Endothelial cell of umbilical vein (primary cell): ENCODE measurements at regions not wholly inside any gene's neighbourhood (a gene's known extent, or its start where the extent isn't known, plus 50 kb on each side); places are given as distances from the start of the nearest gene placed in this dataset.

Experiments used
- BruUV-seq: library from RNA; stranded (reverse); fragments of 400-500 nt; replicated peaks from 2 replicates; lab custom pipeline; 2021; lab: Mats Ljungman, UMichigan
- CTCF ChIA-PET: fragments of 300-600, 350-600 bp; sonication (Branson Sonifier 250); formaldehyde crosslinking; loops from one replicate; lab custom pipeline; 2021; ENCODE audit warnings: antibody characterized with exemption, inconsistent platforms; lab: Charles Lee
- POLR2A ChIA-PET: fragments of 300-600, 350-600 bp; sonication (Branson Sonifier 250); formaldehyde crosslinking; loops from one replicate; lab custom pipeline; 2021; ENCODE audit warnings: antibody characterized with exemption, inconsistent platforms; lab: Charles Lee
- DNase-seq: peaks from one replicate; pipeline ENCODE4 v3.0.0-alpha.2; 2011; ENCODE audit warnings: low read depth, low spot score
- FAIRE-seq: peaks from 2 replicates; lab custom pipeline; 2011; peaks lifted over from hg19 to GRCh38; lab: Jason Lieb, UNC
- H2AFZ ChIP-seq: 2 replicates; pipeline ENCODE4 v1.6.0; 2012; ENCODE audit warnings: low read depth, low read length, control low read depth, inconsistent platforms
- H3K27ac ChIP-seq: 2 replicates; pipeline ENCODE4 v1.5.1; 2011; ENCODE audit warnings: low read depth, mild to moderate bottlenecking, control low read depth, low read length, moderate library complexity; ENCODE audit not compliant: insufficient read depth
- H3K27me3 ChIP-seq, 2 experiments: 2 replicates each; pipeline versions ENCODE4 v1.6.0 to v1.6.1; 2011; ENCODE audit warnings: low read length in 2 of 2, mixed read lengths in 1 of 2; ENCODE audit not compliant: control insufficient read depth in 2 of 2, insufficient read depth in 2 of 2
- H3K36me3 ChIP-seq, 2 experiments: 2 replicates in 1 of 2; 3 replicates in 1 of 2; pipeline ENCODE4 v1.5.1; 2011; ENCODE audit warnings: low read length in 2 of 2, mild to moderate bottlenecking in 1 of 2, moderate library complexity in 1 of 2; ENCODE audit not compliant: control insufficient read depth in 2 of 2, insufficient read depth in 2 of 2; ENCODE audit errors: extremely low read depth in 1 of 2
- H3K4me1 ChIP-seq: 3 replicates; pipeline ENCODE4 v1.5.1; 2011; ENCODE audit warnings: mild to moderate bottlenecking, low read length; ENCODE audit not compliant: control insufficient read depth, insufficient read depth; ENCODE audit errors: extremely low read depth
- H3K4me2 ChIP-seq: 2 replicates; pipeline ENCODE4 v1.6.1; 2011; ENCODE audit warnings: low read length, control low read depth, mixed read lengths; ENCODE audit not compliant: insufficient read depth
- H3K4me3 ChIP-seq, 3 experiments: fragments of 200-600 bp in 1 of 3; sonication (generic), shearing (Covaris generic) in 1 of 3; replicated peaks in 1 of 3; 2 replicates each; pipeline ENCODE4 v1.5.1; 2011 to 2016; ENCODE audit warnings: control low read depth in 3 of 3, low read length in 3 of 3, mild to moderate bottlenecking in 2 of 3, inconsistent platforms in 1 of 3, low read depth in 1 of 3, moderate library complexity in 1 of 3; ENCODE audit not compliant: insufficient read depth in 1 of 3
- H3K79me2 ChIP-seq: 2 replicates; pipeline ENCODE4 v1.6.0; 2012; ENCODE audit warnings: low read length, inconsistent platforms; ENCODE audit not compliant: control insufficient read depth, insufficient read depth
- H3K9ac ChIP-seq: replicated peaks from 2 replicates; pipeline ENCODE3; 2011; ENCODE audit warnings: low read length, control low read depth; ENCODE audit not compliant: insufficient read depth; ENCODE audit errors: extremely low read depth
- H3K9me1 ChIP-seq: replicated peaks from 3 replicates; pipeline ENCODE4 v1.6.0; 2011; ENCODE audit warnings: mild to moderate bottlenecking, low read length; ENCODE audit not compliant: control insufficient read depth, insufficient read depth; ENCODE audit errors: extremely low read depth
- H3K9me3 ChIP-seq: replicated peaks from 2 replicates; pipeline ENCODE4 v1.5.1; 2012; ENCODE audit warnings: low read length, inconsistent platforms; ENCODE audit not compliant: control insufficient read depth, insufficient read depth
- H4K20me1 ChIP-seq: replicated peaks from 2 replicates; pipeline ENCODE3; 2011; ENCODE audit warnings: mild to moderate bottlenecking, low read length; ENCODE audit not compliant: control insufficient read depth, insufficient read depth; ENCODE audit errors: extremely low read depth
- CTCF ChIP-seq, 2 donors: IDR thresholded peaks; 1 replicate in 1 of 2; 2 replicates in 1 of 2; pipeline ENCODE4 v1.5.1; 2011; ENCODE audit warnings: low read length in 2 of 2, mild to moderate bottlenecking in 2 of 2, moderate library complexity in 2 of 2, control low read depth in 1 of 2, inconsistent platforms in 1 of 2, low read depth in 1 of 2; ENCODE audit not compliant: insufficient read depth in 1 of 2; ENCODE audit errors: extremely low read depth in 1 of 2
- EZH2 ChIP-seq: IDR thresholded peaks from 2 replicates; pipeline ENCODE4 v1.6.1; 2012; ENCODE audit warnings: borderline replicate concordance, low read depth, mild to moderate bottlenecking, moderate library complexity, low read length, inconsistent platforms; ENCODE audit not compliant: severe bottlenecking
- FOS ChIP-seq: IDR thresholded peaks from 2 replicates; pipeline ENCODE4 v1.6.1; 2011; ENCODE audit warnings: mild to moderate bottlenecking, low read length, moderate library complexity, borderline replicate concordance; ENCODE audit not compliant: insufficient read depth
- GATA2 ChIP-seq: IDR thresholded peaks from 2 replicates; pipeline ENCODE4 v1.7.0; 2011; ENCODE audit warnings: low read depth, mild to moderate bottlenecking, moderate library complexity, mixed read lengths, low read length; ENCODE audit not compliant: insufficient read length, insufficient read depth
- JUN ChIP-seq: IDR thresholded peaks from 2 replicates; pipeline ENCODE4 v1.6.1; 2011; ENCODE audit warnings: borderline replicate concordance, low read depth; ENCODE audit not compliant: insufficient read length, insufficient read depth
- MYC ChIP-seq: IDR thresholded peaks from one replicate; pipeline ENCODE4 v1.6.1; 2011; ENCODE audit warnings: mild to moderate bottlenecking, low read depth, low read length
- POLR2A ChIP-seq: IDR thresholded peaks from 2 replicates; pipeline ENCODE4 v1.6.1; 2012; ENCODE audit warnings: low read depth, mild to moderate bottlenecking, control low read depth, low read length
- POLR2AphosphoS5 ChIP-seq: IDR thresholded peaks from 2 replicates; pipeline ENCODE4 v1.6.1; 2012; ENCODE audit warnings: low read depth, mild to moderate bottlenecking, control low read depth, low read length, moderate library complexity; ENCODE audit not compliant: insufficient read depth
- dilution Hi-C: fragments of 300-500 bp; cut with MboI; formaldehyde crosslinking; loops from one replicate; pipeline ENCODE4 v1.15.0; 2019; ENCODE audit warnings: low sequenced_read_pairs; ENCODE audit not compliant: extremely low pct_ligation_motif_present
- intact Hi-C: fragments of 100-400 bp; cut with micrococcal nuclease; formaldehyde crosslinking; loops from one replicate; pipeline ENCODE4 v1.10.0; 2022
- TF ChIP-seq, protein P1 (sequence below): IDR thresholded peaks from 2 replicates; pipeline ENCODE4 v1.6.1; 2011; ENCODE audit not compliant: insufficient read depth, insufficient read length

DNA sequence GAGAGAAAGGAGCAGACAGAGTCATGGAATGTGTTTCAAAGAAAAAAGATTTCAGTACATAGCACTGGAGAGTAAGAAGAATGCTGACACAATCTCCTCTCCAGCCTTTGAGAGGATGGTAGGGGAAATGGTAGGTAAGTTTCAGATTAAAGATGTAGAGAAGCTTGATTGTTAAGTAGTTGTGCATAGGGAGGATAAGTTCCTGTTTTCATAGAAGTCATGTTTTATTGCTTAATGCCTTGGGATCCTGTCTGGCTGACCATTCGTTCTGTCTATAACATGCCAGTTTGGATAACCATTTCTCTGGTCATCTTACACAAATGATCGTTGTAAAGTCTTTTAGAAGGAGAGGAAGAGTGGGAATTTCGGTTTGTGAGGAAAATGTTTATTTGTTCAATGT is 95.7 kb upstream of the IGSF10 start:
- no peaks in the 10 kb centered on the region for H3K79me2 ChIP-seq
- intact Hi-C loops, result no loop called here
- ChIA-PET POLR2A (no interaction called here), CTCF (interaction anchor here (1.3 kb wide), 1 partner anchor 10 kb away, joined by 3 read pairs; no protein-coding TSS in a partner anchor)
- H3K27ac ChIP-seq, result no peak overlapping the region
- H3K4me2 ChIP-seq, result no peak overlapping the region
- no TSS peak for BruUV-seq
- H3K9me3 ChIP-seq, result no peaks in the 10 kb centered on the region
- H3K9ac ChIP-seq, result no peak overlapping the region
- TF ChIP-seq POLR2A, result no peak
- TF ChIP-seq JUN, result no peak
- TF ChIP-seq, protein P1, sequence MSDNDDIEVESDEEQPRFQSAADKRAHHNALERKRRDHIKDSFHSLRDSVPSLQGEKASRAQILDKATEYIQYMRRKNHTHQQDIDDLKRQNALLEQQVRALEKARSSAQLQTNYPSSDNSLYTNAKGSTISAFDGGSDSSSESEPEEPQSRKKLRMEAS, result no peak
- TF ChIP-seq GATA2, result no peak
- no peak for TF ChIP-seq CTCF (IDR thresholded peaks at IDR 0.05; ENCODE audit: extremely low read depth in 1 of 2, insufficient read depth in 1 of 2, low read depth in 1 of 2, low read length in 2 of 2)
- no peak for TF ChIP-seq MYC
- no peak for TF ChIP-seq EZH2
- TF ChIP-seq FOS, result no peak
- TF ChIP-seq POLR2AphosphoS5, result no peak
- no peaks in the 10 kb centered on the region for H3K4me1 ChIP-seq
- no peaks in the 10 kb centered on the region for H3K27me3 ChIP-seq
- no peak for FAIRE-seq
- no peaks in the 10 kb centered on the region for H4K20me1 ChIP-seq
- no peak overlapping the region for H2AFZ ChIP-seq
- no peak for DNase-seq
- no peaks in the 10 kb centered on the region for H3K9me1 ChIP-seq
- no peak overlapping the region for H3K4me3 ChIP-seq
- dilution Hi-C loops, result no loop called here
- no peaks in the 10 kb centered on the region for H3K36me3 ChIP-seq
